ENCODE measurements at regions not wholly inside any gene's neighbourhood (a gene's known extent, or its start where the extent isn't known, plus 50 kb on each side); places are given as distances from the start of the nearest gene placed in this dataset.

DNA sequence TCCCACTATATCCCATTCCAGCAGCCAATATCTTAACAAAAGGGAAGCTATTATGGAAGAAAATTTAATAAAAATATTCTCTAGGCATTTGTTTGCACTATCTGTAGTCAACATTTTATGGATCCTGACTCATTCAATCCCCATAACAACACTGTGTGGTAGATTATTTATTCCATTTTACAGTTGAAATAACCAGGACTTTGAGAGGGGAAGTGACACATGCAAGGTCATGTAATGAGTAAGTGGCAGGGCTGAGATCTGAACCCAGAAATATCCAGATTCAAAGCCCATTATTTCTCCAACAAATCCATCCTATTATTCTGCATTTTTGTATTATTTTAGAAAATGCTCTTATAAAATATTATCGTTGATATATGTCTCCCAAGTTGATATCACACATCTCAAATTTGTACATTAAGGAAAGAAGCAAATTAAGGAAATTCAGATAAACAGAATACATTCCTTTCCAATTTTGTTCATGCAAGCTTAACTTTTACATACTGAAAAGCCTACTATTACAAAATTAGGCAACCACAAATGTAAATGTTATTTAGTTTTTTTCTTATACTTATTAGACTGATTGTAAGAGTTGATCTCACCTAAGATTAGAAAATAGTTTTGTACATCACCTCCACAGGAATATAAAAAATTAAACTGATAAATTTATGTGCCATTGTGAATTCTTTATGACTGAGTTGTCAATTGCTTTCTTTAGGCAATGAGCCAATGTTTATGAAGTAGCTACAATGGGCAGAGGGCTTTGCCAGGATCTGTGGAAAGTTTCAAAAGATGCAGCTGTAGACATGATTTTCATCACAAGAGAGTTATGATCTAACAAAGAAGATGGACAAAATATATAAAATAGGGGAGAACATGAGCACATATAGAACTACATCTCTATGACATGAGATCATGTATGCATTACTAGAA, 55.1 kb upstream of the E2F7 start:
- TF ChIP-seq CTCF (IDR thresholded peaks at IDR 0.05) (no peak), POLR2A (IDR thresholded peaks at IDR 0.05) (no peak)
